ENCODE measurements at regions not wholly inside any gene's neighbourhood (a gene's known extent, or its start where the extent isn't known, plus 50 kb on each side); places are given as distances from the start of the nearest gene placed in this dataset.

GRCh38 chr1:14113271-14113670, 413.3 kb downstream of the PRDM2 start:
- Histone ChIP-seq H3K79me2 (ENCODE audit: control insufficient read depth, insufficient read depth, low read length) (no peaks in the 10 kb centered on the region), H3K4me2 (ENCODE audit: control insufficient read depth, extremely low read depth, insufficient read depth, low read depth, low read length) (no peak overlapping the region), H3K9me1 (ENCODE audit: control insufficient read depth, extremely low read depth, insufficient read depth, low read length) (no peaks in the 10 kb centered on the region), H3K9me3 (ENCODE audit: control insufficient read depth, low read depth, low read length) (no peaks in the 10 kb centered on the region), H3K36me3 (ENCODE audit: control insufficient read depth in 2 of 2, extremely low read depth in 1 of 2, insufficient read depth in 2 of 2, low read length in 2 of 2) (no peaks in the 10 kb centered on the region), H3K27me3 (ENCODE audit: control insufficient read depth, extremely low read depth, insufficient read depth, low read length) (no peaks in the 10 kb centered on the region), H3K4me1 (ENCODE audit: control insufficient read depth, extremely low read depth, insufficient read depth, low read length) (peaks cover 6% of the 10 kb centered on the region), H3K27ac (ENCODE audit: control insufficient read depth, insufficient read depth, low read length) (no peak overlapping the region), H3K4me3 (ENCODE audit: control insufficient read depth in 2 of 3, extremely low read depth in 1 of 3, insufficient read depth in 2 of 3, low read depth in 1 of 3, low read length in 3 of 3) (no peak overlapping the region), H2AFZ (ENCODE audit: control insufficient read depth, low read length) (no peak overlapping the region), H3K9ac (ENCODE audit: control insufficient read depth, extremely low read depth, insufficient read depth, low read length) (no peak overlapping the region), H4K20me1 (ENCODE audit: control insufficient read depth, extremely low read depth, insufficient read depth, low read length) (no peaks in the 10 kb centered on the region)
- no peak for TF ChIP-seq EZH2 (IDR thresholded peaks at IDR 0.05; ENCODE audit: low read length)
- TF ChIP-seq, protein P1, sequence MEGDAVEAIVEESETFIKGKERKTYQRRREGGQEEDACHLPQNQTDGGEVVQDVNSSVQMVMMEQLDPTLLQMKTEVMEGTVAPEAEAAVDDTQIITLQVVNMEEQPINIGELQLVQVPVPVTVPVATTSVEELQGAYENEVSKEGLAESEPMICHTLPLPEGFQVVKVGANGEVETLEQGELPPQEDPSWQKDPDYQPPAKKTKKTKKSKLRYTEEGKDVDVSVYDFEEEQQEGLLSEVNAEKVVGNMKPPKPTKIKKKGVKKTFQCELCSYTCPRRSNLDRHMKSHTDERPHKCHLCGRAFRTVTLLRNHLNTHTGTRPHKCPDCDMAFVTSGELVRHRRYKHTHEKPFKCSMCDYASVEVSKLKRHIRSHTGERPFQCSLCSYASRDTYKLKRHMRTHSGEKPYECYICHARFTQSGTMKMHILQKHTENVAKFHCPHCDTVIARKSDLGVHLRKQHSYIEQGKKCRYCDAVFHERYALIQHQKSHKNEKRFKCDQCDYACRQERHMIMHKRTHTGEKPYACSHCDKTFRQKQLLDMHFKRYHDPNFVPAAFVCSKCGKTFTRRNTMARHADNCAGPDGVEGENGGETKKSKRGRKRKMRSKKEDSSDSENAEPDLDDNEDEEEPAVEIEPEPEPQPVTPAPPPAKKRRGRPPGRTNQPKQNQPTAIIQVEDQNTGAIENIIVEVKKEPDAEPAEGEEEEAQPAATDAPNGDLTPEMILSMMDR (optimal IDR thresholded peaks at IDR 0.05 in 1 of 3, IDR thresholded peaks at IDR 0.05 in 1 of 3, conservative IDR thresholded peaks at IDR 0.05 in 1 of 3; ENCODE audit: extremely low read depth in 1 of 3, insufficient read depth in 2 of 3, low read length in 3 of 3), result no peak
- dilution Hi-C loops (cut with MboI; ENCODE audit: extremely low pct_ligation_motif_present, low sequenced_read_pairs), result no loop called here
- DNase-seq (ENCODE audit: low read depth, low spot score) (no peak), FAIRE-seq (no peak)

- Histone ChIP-seq H4K20me1 (ENCODE audit: control insufficient read depth, extremely low read depth, insufficient read depth, low read length) (no peaks in the 10 kb centered on the region), H3K79me2 (ENCODE audit: control insufficient read depth, insufficient read depth, low read length) (no peaks in the 10 kb centered on the region), H3K9ac (ENCODE audit: control insufficient read depth, extremely low read depth, insufficient read depth, low read length) (no peak overlapping the region), H3K9me1 (ENCODE audit: control insufficient read depth, extremely low read depth, insufficient read depth, low read length) (no peaks in the 10 kb centered on the region), H3K9me3 (ENCODE audit: control insufficient read depth, low read depth, low read length) (no peaks in the 10 kb centered on the region), H3K4me2 (ENCODE audit: control insufficient read depth, extremely low read depth, insufficient read depth, low read depth, low read length) (no peak overlapping the region), H3K4me1 (ENCODE audit: control insufficient read depth, extremely low read depth, insufficient read depth, low read length) (peaks cover 6% of the 10 kb centered on the region), H3K27ac (ENCODE audit: control insufficient read depth, insufficient read depth, low read length) (no peak overlapping the region), H3K27me3 (ENCODE audit: control insufficient read depth, extremely low read depth, insufficient read depth, low read length) (no peaks in the 10 kb centered on the region), H3K36me3 (ENCODE audit: control insufficient read depth in 2 of 2, extremely low read depth in 1 of 2, insufficient read depth in 2 of 2, low read length in 2 of 2) (no peaks in the 10 kb centered on the region), H2AFZ (ENCODE audit: control insufficient read depth, low read length) (no peak overlapping the region), H3K4me3 (ENCODE audit: control insufficient read depth in 2 of 3, extremely low read depth in 1 of 3, insufficient read depth in 2 of 3, low read depth in 1 of 3, low read length in 3 of 3) (no peak overlapping the region)
- DNase-seq (ENCODE audit: low read depth, low spot score) (no peak), FAIRE-seq (peak; percentile 84)
- dilution Hi-C loops (cut with MboI; ENCODE audit: extremely low pct_ligation_motif_present, low sequenced_read_pairs), result no loop called here
- TF ChIP-seq EZH2 (IDR thresholded peaks at IDR 0.05; ENCODE audit: low read length), result no peak
- TF ChIP-seq, protein P1 (optimal IDR thresholded peaks at IDR 0.05 in 1 of 3, IDR thresholded peaks at IDR 0.05 in 1 of 3, conservative IDR thresholded peaks at IDR 0.05 in 1 of 3; ENCODE audit: extremely low read depth in 1 of 3, insufficient read depth in 2 of 3, low read length in 3 of 3), result peak; percentile 80 to 90 (median 90)
Observed at GRCh38 chr1:14113841-14114567, 414.0 kb downstream of the PRDM2 start.
